ENCODE measurements at regions not wholly inside any gene's neighbourhood (a gene's known extent, or its start where the extent isn't known, plus 50 kb on each side); places are given as distances from the start of the nearest gene placed in this dataset.

- POLR2A ChIA-PET (ENCODE audit: unreplicated experiment): no interaction called here
- no peak overlapping the region for H3K9ac ChIP-seq (ENCODE audit: low read length)
- no peaks in the 10 kb centered on the region for H3F3A ChIP-seq (ENCODE audit: low read length, unreplicated experiment)
- no peaks in the 10 kb centered on the region for H3K36me3 ChIP-seq (ENCODE audit: low read depth, low read length)
- H3K9me2 ChIP-seq (replicated peaks; ENCODE audit: low read length): no peaks in the 10 kb centered on the region
- H3K4me2 ChIP-seq (ENCODE audit: low read length): no peak overlapping the region
- no peaks in the 10 kb centered on the region for H3K9me3 ChIP-seq (ENCODE audit: low read length)
- H3K79me2 ChIP-seq (ENCODE audit: low read length): no peaks in the 10 kb centered on the region
- H3K4me3 ChIP-seq (ENCODE audit: low read length): no peak overlapping the region
- DNase-seq (no peak), ATAC-seq (no peak)
- CTCF ChIA-PET: no interaction called here
- no peak for TF ChIP-seq CTCF (conservative IDR thresholded peaks at IDR 0.05; ENCODE audit: low read depth, low read length)
- TF ChIP-seq EZH2 (IDR thresholded peaks at IDR 0.05; ENCODE audit: low read length, unreplicated experiment): no peak
- no TSS peak for BruUV-seq (replicated peaks)
- H2AFZ ChIP-seq (ENCODE audit: low read length): no peak overlapping the region
- no peaks in the 10 kb centered on the region for H3K4me1 ChIP-seq (ENCODE audit: insufficient read depth, low read length)
- H3K27me3 ChIP-seq (ENCODE audit: low read length): peaks cover 18% of the 10 kb centered on the region
- H4K20me1 ChIP-seq (ENCODE audit: low read length): no peaks in the 10 kb centered on the region
- intact Hi-C loops (cut with micrococcal nuclease): no loop called here
- H3K27ac ChIP-seq (ENCODE audit: low read length): no peak overlapping the region
These were observed 839.4 kb upstream of the VRK2 start for GRCh38 chr2:57207191-57207590.

GRCh38 chr2:57209799-57210198 is 836.8 kb upstream of the VRK2 start:
- Histone ChIP-seq H3K79me2 (ENCODE audit: low read length) (no peaks in the 10 kb centered on the region), H3K36me3 (ENCODE audit: low read depth, low read length) (no peaks in the 10 kb centered on the region), H3K4me1 (ENCODE audit: insufficient read depth, low read length) (no peaks in the 10 kb centered on the region), H3K4me2 (ENCODE audit: low read length) (no peak overlapping the region), H4K20me1 (ENCODE audit: low read length) (no peaks in the 10 kb centered on the region), H3K9me3 (ENCODE audit: low read length) (no peaks in the 10 kb centered on the region), H3K27ac (ENCODE audit: low read length) (no peak overlapping the region), H3F3A (ENCODE audit: low read length, unreplicated experiment) (no peaks in the 10 kb centered on the region), H3K4me3 (ENCODE audit: low read length) (no peak overlapping the region), H3K27me3 (ENCODE audit: low read length) (peaks cover 17% of the 10 kb centered on the region), H2AFZ (ENCODE audit: low read length) (no peak overlapping the region), H3K9me2 (replicated peaks; ENCODE audit: low read length) (no peaks in the 10 kb centered on the region), H3K9ac (ENCODE audit: low read length) (no peak overlapping the region)
- ATAC-seq: no peak
- CTCF ChIA-PET: no interaction called here
- DNase-seq: no peak
- intact Hi-C loops (cut with micrococcal nuclease): no loop called here
- no TSS peak for BruUV-seq (replicated peaks)
- POLR2A ChIA-PET (ENCODE audit: unreplicated experiment): no interaction called here
- TF ChIP-seq EZH2 (IDR thresholded peaks at IDR 0.05; ENCODE audit: low read length, unreplicated experiment): no peak

- H3K9me3 ChIP-seq (ENCODE audit: low read length): no peaks in the 10 kb centered on the region
These were observed 835.8 kb upstream of the VRK2 start for GRCh38 chr2:57210855-57211254.

More at GRCh38 chr2:57210855-57211254, 835.8 kb upstream of the VRK2 start:
- no TSS peak for BruUV-seq (replicated peaks)
- no peaks in the 10 kb centered on the region for H3K9me2 ChIP-seq (replicated peaks; ENCODE audit: low read length)
- no peak overlapping the region for H2AFZ ChIP-seq (ENCODE audit: low read length)
- no peaks in the 10 kb centered on the region for H4K20me1 ChIP-seq (ENCODE audit: low read length)
- intact Hi-C loops (cut with micrococcal nuclease): no loop called here
- H3K27ac ChIP-seq (ENCODE audit: low read length): no peak overlapping the region
- no peak for TF ChIP-seq EZH2phosphoT487 (IDR thresholded peaks at IDR 0.05; ENCODE audit: borderline replicate concordance, low read length)
- TF ChIP-seq EZH2 (IDR thresholded peaks at IDR 0.05; ENCODE audit: low read length, unreplicated experiment): no peak
- TF ChIP-seq CTCF (conservative IDR thresholded peaks at IDR 0.05; ENCODE audit: low read depth, low read length): no peak
- no peak overlapping the region for H3K9ac ChIP-seq (ENCODE audit: low read length)
- H3K36me3 ChIP-seq (ENCODE audit: low read depth, low read length): no peaks in the 10 kb centered on the region
- ChIA-PET CTCF (no interaction called here), POLR2A (ENCODE audit: unreplicated experiment) (no interaction called here)
- H3F3A ChIP-seq (ENCODE audit: low read length, unreplicated experiment): no peaks in the 10 kb centered on the region
- H3K4me1 ChIP-seq (ENCODE audit: insufficient read depth, low read length): no peaks in the 10 kb centered on the region
- no peak overlapping the region for H3K4me2 ChIP-seq (ENCODE audit: low read length)
- peaks cover 17% of the 10 kb centered on the region for H3K27me3 ChIP-seq (ENCODE audit: low read length)
- no peak overlapping the region for H3K4me3 ChIP-seq (ENCODE audit: low read length)
- no peaks in the 10 kb centered on the region for H3K79me2 ChIP-seq (ENCODE audit: low read length)
- DNase-seq (no peak), ATAC-seq (no peak)
